ENCODE measurements at regions not wholly inside any gene's neighbourhood (a gene's known extent, or its start where the extent isn't known, plus 50 kb on each side); places are given as distances from the start of the nearest gene placed in this dataset.

GRCh38 chr5:105934171-105934570 is 1736.6 kb downstream of the EFNA5 start:
- Histone ChIP-seq H3K27ac (ENCODE audit: low read depth, low read length, poor library complexity, severe bottlenecking) (no peak overlapping the region), H3K4me3 (ENCODE audit: low read depth, low read length, poor library complexity, severe bottlenecking) (no peak overlapping the region), H3K4me1 (ENCODE audit: insufficient read depth, low read length, poor library complexity, severe bottlenecking) (no peaks in the 10 kb centered on the region), H3K9me3 (ENCODE audit: low read depth, low read length, poor library complexity, severe bottlenecking) (peaks cover 4% of the 10 kb centered on the region), H3K36me3 (ENCODE audit: insufficient read depth, low read length, poor library complexity, severe bottlenecking) (no peaks in the 10 kb centered on the region), H3K27me3 (replicated peaks; ENCODE audit: insufficient read depth, low read depth, low read length, poor library complexity) (no peaks in the 10 kb centered on the region)
- intact Hi-C loops (cut with micrococcal nuclease; ENCODE audit: unreplicated experiment) = no loop called here
- POLR2A ChIA-PET (ENCODE audit: low non-redundant PET) = no interaction called here
- CTCF ChIA-PET = no interaction called here
- no TSS peak for BruUV-seq (replicated peaks)
- no peak for DNase-seq (ENCODE audit: low spot score)
- no peak for TF ChIP-seq CTCF (conservative IDR thresholded peaks at IDR 0.05; ENCODE audit: low read depth, low read length)
- no peak for TF ChIP-seq EZH2 (IDR thresholded peaks at IDR 0.05; ENCODE audit: borderline replicate concordance, low read depth, low read length, poor library complexity, severe bottlenecking)

- no peak for DNase-seq (ENCODE audit: low spot score)
- no peak overlapping the region for H3K27ac ChIP-seq (ENCODE audit: low read depth, low read length, poor library complexity, severe bottlenecking)
- H3K27me3 ChIP-seq (replicated peaks; ENCODE audit: insufficient read depth, low read depth, low read length, poor library complexity) = no peaks in the 10 kb centered on the region
- POLR2A ChIA-PET (ENCODE audit: low non-redundant PET) = no interaction called here
- H3K36me3 ChIP-seq (ENCODE audit: insufficient read depth, low read length, poor library complexity, severe bottlenecking) = no peaks in the 10 kb centered on the region
- H3K9me3 ChIP-seq (ENCODE audit: low read depth, low read length, poor library complexity, severe bottlenecking) = no peaks in the 10 kb centered on the region
- CTCF ChIA-PET = no interaction called here
- intact Hi-C loops (cut with micrococcal nuclease; ENCODE audit: unreplicated experiment) = no loop called here
- no TSS peak for BruUV-seq (replicated peaks)
- no peak overlapping the region for H3K4me3 ChIP-seq (ENCODE audit: low read depth, low read length, poor library complexity, severe bottlenecking)
- TF ChIP-seq EZH2 (IDR thresholded peaks at IDR 0.05; ENCODE audit: borderline replicate concordance, low read depth, low read length, poor library complexity, severe bottlenecking) (no peak), CTCF (conservative IDR thresholded peaks at IDR 0.05; ENCODE audit: low read depth, low read length) (no peak)
- H3K4me1 ChIP-seq (ENCODE audit: insufficient read depth, low read length, poor library complexity, severe bottlenecking) = no peaks in the 10 kb centered on the region
These were observed 1738.8 kb downstream of the EFNA5 start for GRCh38 chr5:105931881-105932421.

- H3K36me3 ChIP-seq (ENCODE audit: insufficient read depth, low read length, poor library complexity, severe bottlenecking) = no peaks in the 10 kb centered on the region
- H3K4me1 ChIP-seq (ENCODE audit: insufficient read depth, low read length, poor library complexity, severe bottlenecking) = no peaks in the 10 kb centered on the region
- DNase-seq (ENCODE audit: low spot score) = no peak
- H3K9me3 ChIP-seq (ENCODE audit: low read depth, low read length, poor library complexity, severe bottlenecking) = no peaks in the 10 kb centered on the region
- BruUV-seq (replicated peaks) = no TSS peak
- TF ChIP-seq CTCF (conservative IDR thresholded peaks at IDR 0.05; ENCODE audit: low read depth, low read length) (no peak), EZH2 (IDR thresholded peaks at IDR 0.05; ENCODE audit: borderline replicate concordance, low read depth, low read length, poor library complexity, severe bottlenecking) (no peak)
- no peak overlapping the region for H3K4me3 ChIP-seq (ENCODE audit: low read depth, low read length, poor library complexity, severe bottlenecking)
- intact Hi-C loops (cut with micrococcal nuclease; ENCODE audit: unreplicated experiment) = no loop called here
- no peaks in the 10 kb centered on the region for H3K27me3 ChIP-seq (replicated peaks; ENCODE audit: insufficient read depth, low read depth, low read length, poor library complexity)
- ChIA-PET POLR2A (ENCODE audit: low non-redundant PET) (no interaction called here), CTCF (no interaction called here)
- no peak overlapping the region for H3K27ac ChIP-seq (ENCODE audit: low read depth, low read length, poor library complexity, severe bottlenecking)
These were observed 1740.9 kb downstream of the EFNA5 start for GRCh38 chr5:105929858-105930257.

Measured in A673 (cell line).